ENCODE measurements at regions not wholly inside any gene's neighbourhood (a gene's known extent, or its start where the extent isn't known, plus 50 kb on each side); places are given as distances from the start of the nearest gene placed in this dataset.
A peak's percentile ranks its signal among the peaks of the same experiment; 100 is the strongest.

DNA sequence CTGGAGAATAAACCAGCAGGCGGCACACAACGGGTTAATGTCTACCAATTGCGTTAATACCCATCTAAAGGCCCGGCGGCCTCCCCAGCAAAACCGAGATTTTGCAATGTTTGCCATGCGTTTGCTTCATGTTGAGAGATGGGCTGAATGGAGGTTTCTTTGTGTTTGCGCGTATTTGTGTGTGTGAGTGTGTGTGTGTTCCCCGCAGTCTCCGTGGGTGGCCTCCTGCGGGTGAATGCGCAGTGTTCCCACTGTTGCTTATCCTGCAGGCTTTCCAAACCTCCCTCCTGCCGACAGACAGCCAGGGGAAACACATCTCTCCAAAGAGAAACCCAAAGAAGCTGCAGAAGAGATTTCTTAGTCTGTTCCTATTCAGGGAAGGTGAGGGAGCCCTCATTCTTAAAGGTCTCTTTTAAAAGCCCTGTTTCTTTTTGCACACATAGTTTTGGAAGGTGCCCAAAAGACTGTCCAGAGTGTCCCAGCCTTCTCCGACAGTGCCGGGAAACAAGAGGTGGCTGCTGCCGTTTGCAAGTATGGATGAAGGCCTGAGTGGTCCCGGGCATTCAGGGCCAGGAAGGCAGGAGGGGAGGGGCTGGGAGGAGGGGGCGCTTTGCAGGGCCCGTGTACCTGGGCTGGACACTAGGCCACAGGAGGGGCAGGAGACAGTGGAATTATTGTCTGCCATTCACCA, 103.8 kb upstream of the ERCC6L2 start:
- ChIA-PET CTCF (interaction anchor here (0.8 kb wide), 1 partner anchor 30 kb away, joined by 3 read pairs; no protein-coding TSS in a partner anchor), POLR2A (interaction anchor here (0.8 to 1.2 kb wide), 2 partner anchors 11 to 18 kb away, joined by 3 read pairs; no protein-coding TSS in a partner anchor)
- TF ChIP-seq ZNF585B (tag by site-specific recombination; IDR thresholded peaks at IDR 0.05) (no peak), GLIS1 (tag by site-specific recombination; IDR thresholded peaks at IDR 0.05) (peak; percentile 67), ZNF23 (tag by site-specific recombination; IDR thresholded peaks at IDR 0.05; ENCODE audit: borderline replicate concordance) (no peak), ZNF394 (tag by site-specific recombination; IDR thresholded peaks at IDR 0.05; ENCODE audit: borderline replicate concordance) (peak; percentile 32; the same call in 1 of the 2 replicates), ZNF707 (tag by site-specific recombination; IDR thresholded peaks at IDR 0.05) (no peak), ZNF146 (tag by site-specific recombination; IDR thresholded peaks at IDR 0.05) (no peak), REPIN1 (tag by site-specific recombination; IDR thresholded peaks at IDR 0.05; ENCODE audit: low read depth) (0 out of 2 replicates have a peak, but pooled peaks have one; percentile 20), ZNF157 (tag by site-specific recombination; IDR thresholded peaks at IDR 0.05) (no peak), ZNF239 (tag by site-specific recombination; IDR thresholded peaks at IDR 0.05) (no peak), ZFHX2 (tag by site-specific recombination; conservative IDR thresholded peaks at IDR 0.05) (peak; percentile 71), ZNF626 (tag by site-specific recombination; IDR thresholded peaks at IDR 0.05) (no peak), ZSCAN30 (tag by site-specific recombination; IDR thresholded peaks at IDR 0.05) (no peak), EGR2 (tag by site-specific recombination; IDR thresholded peaks at IDR 0.05; ENCODE audit: low read depth) (peak; percentile 26; the same call in 1 of the 2 replicates), ZNF529 (tag by site-specific recombination; IDR thresholded peaks at IDR 0.05; ENCODE audit: insufficient replicate concordance) (no peak), ZNF830 (tag by site-specific recombination; IDR thresholded peaks at IDR 0.05; ENCODE audit: low read depth) (no peak), ZEB2 (tag by site-specific recombination; IDR thresholded peaks at IDR 0.05) (no peak), ZIC2 (tag by site-specific recombination; IDR thresholded peaks at IDR 0.05) (peak; percentile 94)
- TF ChIP-seq, protein P1, sequence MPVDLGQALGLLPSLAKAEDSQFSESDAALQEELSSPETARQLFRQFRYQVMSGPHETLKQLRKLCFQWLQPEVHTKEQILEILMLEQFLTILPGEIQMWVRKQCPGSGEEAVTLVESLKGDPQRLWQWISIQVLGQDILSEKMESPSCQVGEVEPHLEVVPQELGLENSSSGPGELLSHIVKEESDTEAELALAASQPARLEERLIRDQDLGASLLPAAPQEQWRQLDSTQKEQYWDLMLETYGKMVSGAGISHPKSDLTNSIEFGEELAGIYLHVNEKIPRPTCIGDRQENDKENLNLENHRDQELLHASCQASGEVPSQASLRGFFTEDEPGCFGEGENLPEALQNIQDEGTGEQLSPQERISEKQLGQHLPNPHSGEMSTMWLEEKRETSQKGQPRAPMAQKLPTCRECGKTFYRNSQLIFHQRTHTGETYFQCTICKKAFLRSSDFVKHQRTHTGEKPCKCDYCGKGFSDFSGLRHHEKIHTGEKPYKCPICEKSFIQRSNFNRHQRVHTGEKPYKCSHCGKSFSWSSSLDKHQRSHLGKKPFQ (tag by site-specific recombination; IDR thresholded peaks at IDR 0.05): peak; percentile 67
- TF ChIP-seq, protein P2, sequence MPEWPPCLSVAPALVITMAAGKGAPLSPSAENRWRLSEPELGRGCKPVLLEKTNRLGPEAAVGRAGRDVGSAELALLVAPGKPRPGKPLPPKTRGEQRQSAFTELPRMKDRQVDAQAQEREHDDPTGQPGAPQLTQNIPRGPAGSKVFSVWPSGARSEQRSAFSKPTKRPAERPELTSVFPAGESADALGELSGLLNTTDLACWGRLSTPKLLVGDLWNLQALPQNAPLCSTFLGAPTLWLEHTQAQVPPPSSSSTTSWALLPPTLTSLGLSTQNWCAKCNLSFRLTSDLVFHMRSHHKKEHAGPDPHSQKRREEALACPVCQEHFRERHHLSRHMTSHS (tag by site-specific recombination; IDR thresholded peaks at IDR 0.05): no peak
- TF ChIP-seq, protein P3, sequence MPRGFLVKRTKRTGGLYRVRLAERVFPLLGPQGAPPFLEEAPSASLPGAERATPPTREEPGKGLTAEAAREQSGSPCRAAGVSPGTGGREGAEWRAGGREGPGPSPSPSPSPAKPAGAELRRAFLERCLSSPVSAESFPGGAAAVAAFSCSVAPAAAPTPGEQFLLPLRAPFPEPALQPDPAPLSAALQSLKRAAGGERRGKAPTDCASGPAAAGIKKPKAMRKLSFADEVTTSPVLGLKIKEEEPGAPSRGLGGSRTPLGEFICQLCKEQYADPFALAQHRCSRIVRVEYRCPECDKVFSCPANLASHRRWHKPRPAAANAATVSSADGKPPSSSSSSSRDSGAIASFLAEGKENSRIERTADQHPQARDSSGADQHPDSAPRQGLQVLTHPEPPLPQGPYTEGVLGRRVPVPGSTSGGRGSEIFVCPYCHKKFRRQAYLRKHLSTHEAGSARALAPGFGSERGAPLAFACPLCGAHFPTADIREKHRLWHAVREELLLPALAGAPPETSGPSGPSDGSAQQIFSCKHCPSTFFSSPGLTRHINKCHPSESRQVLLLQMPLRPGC (tag by site-specific recombination; IDR thresholded peaks at IDR 0.05): no peak
- Histone ChIP-seq H3K4me1 (ENCODE audit: control insufficient read depth, insufficient read depth, low read length) (peaks cover 11% of the 10 kb centered on the region), H3K9me3 (ENCODE audit: control insufficient read depth, insufficient read depth, low read depth, low read length) (no peaks in the 10 kb centered on the region), H3K27ac (ENCODE audit: extremely low read depth, low read depth, low read length) (peak overlapping the region; percentile 60), H3K36me3 (ENCODE audit: control insufficient read depth in 2 of 2, insufficient read depth in 1 of 2, low read length in 2 of 2) (no peaks in the 10 kb centered on the region), H3K4me3 (ENCODE audit: low read depth, low read length) (no peak overlapping the region)

DNA sequence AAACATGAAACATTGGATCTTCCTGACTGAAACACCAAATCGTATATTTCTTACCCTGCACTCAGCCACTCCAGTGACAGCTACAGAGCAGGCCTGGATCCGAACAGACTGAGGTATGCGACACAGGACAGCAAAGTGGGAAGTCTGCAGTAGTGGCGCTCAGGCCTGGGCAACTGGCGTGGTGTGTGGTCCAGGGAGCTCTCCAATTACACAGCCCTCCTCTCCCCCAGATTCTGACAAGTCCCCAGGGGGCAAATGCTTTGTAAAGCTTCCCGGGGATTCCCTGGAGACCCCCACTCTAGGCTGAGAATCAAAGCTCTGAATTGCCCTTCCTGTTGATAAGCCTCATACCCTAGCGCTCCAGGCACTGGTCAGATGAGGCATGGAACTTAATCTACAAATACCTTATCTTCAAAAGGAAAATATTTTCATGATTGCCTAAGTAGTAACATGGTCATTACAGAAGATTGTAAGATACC, 104.8 kb upstream of the ERCC6L2 start:
- Histone ChIP-seq H3K36me3 (ENCODE audit: control insufficient read depth in 2 of 2, insufficient read depth in 1 of 2, low read length in 2 of 2) (no peaks in the 10 kb centered on the region), H3K4me1 (ENCODE audit: control insufficient read depth, insufficient read depth, low read length) (peaks cover 11% of the 10 kb centered on the region), H3K27ac (ENCODE audit: extremely low read depth, low read depth, low read length) (no peak overlapping the region), H3K4me3 (ENCODE audit: low read depth, low read length) (no peak overlapping the region), H3K9me3 (ENCODE audit: control insufficient read depth, insufficient read depth, low read depth, low read length) (no peaks in the 10 kb centered on the region)
- TF ChIP-seq TCF7L2 (IDR thresholded peaks at IDR 0.05; ENCODE audit: borderline replicate concordance, low read depth, low read length): peak; percentile 88; the same call in 1 of the 2 replicates
- no peak for TF ChIP-seq ZNF514 (tag by site-specific recombination; IDR thresholded peaks at IDR 0.05)
- TF ChIP-seq GLIS1 (tag by site-specific recombination; IDR thresholded peaks at IDR 0.05): peak; percentile 92
- TF ChIP-seq, protein P4, sequence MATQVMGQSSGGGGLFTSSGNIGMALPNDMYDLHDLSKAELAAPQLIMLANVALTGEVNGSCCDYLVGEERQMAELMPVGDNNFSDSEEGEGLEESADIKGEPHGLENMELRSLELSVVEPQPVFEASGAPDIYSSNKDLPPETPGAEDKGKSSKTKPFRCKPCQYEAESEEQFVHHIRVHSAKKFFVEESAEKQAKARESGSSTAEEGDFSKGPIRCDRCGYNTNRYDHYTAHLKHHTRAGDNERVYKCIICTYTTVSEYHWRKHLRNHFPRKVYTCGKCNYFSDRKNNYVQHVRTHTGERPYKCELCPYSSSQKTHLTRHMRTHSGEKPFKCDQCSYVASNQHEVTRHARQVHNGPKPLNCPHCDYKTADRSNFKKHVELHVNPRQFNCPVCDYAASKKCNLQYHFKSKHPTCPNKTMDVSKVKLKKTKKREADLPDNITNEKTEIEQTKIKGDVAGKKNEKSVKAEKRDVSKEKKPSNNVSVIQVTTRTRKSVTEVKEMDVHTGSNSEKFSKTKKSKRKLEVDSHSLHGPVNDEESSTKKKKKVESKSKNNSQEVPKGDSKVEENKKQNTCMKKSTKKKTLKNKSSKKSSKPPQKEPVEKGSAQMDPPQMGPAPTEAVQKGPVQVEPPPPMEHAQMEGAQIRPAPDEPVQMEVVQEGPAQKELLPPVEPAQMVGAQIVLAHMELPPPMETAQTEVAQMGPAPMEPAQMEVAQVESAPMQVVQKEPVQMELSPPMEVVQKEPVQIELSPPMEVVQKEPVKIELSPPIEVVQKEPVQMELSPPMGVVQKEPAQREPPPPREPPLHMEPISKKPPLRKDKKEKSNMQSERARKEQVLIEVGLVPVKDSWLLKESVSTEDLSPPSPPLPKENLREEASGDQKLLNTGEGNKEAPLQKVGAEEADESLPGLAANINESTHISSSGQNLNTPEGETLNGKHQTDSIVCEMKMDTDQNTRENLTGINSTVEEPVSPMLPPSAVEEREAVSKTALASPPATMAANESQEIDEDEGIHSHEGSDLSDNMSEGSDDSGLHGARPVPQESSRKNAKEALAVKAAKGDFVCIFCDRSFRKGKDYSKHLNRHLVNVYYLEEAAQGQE (tag by site-specific recombination; IDR thresholded peaks at IDR 0.05): 0 out of 2 replicates have a peak, but pooled peaks have one; percentile 27
- TF ChIP-seq ZIC2 (tag by site-specific recombination; IDR thresholded peaks at IDR 0.05): peak; percentile 43
- ChIA-PET POLR2A (interaction anchor here (1.2 kb wide), 1 partner anchor 12 kb away, joined by 3 read pairs; no protein-coding TSS in a partner anchor), CTCF (interaction anchor here (0.6 to 1.4 kb wide), 3 partner anchors 10 to 39 kb away, joined by 3 to 4 read pairs (median 3); no protein-coding TSS in a partner anchor)
